HCT116 (cell line): ENCODE measurements at regions not wholly inside any gene's neighbourhood (a gene's known extent, or its start where the extent isn't known, plus 50 kb on each side); places are given as distances from the start of the nearest gene placed in this dataset.

Experiments
- ATAC-seq: fragments of 200-7000 bp; cut with Tn5 transposase; 2 replicates; pipeline ENCODE4 v1.9.1; 2020; ENCODE audit warnings: mild to moderate bottlenecking, moderate library complexity
- BruUV-seq: library from RNA; stranded (reverse); fragments of 400-500 nt; replicated peaks from 2 replicates; lab custom pipeline; 2021; lab: Mats Ljungman, UMichigan
- CTCF ChIA-PET: fragments of 300-600 bp; sonication (Branson Sonifier 250); formaldehyde crosslinking; loops from one replicate; lab custom pipeline; 2021; ENCODE audit warnings: antibody characterized with exemption; lab: Charles Lee
- POLR2A ChIA-PET: fragments of 300-600, 350-600 bp; sonication (Branson Sonifier 250); formaldehyde crosslinking; loops from one replicate; lab custom pipeline; 2021; ENCODE audit warnings: antibody characterized with exemption; lab: Charles Lee
- RAD21 ChIA-PET, 2 experiments: fragments of 300-600 bp; sonication (Branson Sonifier 250); formaldehyde crosslinking; loops; one replicate each; lab custom pipeline; 2023; ENCODE audit warnings: low total read pairs in 2 of 2; ENCODE audit not compliant: uncharacterized antibody in 2 of 2, unreplicated experiment in 2 of 2, low non-redundant PET in 1 of 2; lab: Charles Lee
- DNase-seq: peaks from one replicate; pipeline ENCODE4 v3.0.0-alpha.2; 2010; ENCODE audit warnings: low read depth, low spot score
- H2AFZ ChIP-seq: fragments of 200-600 bp; shearing (Covaris generic), sonication (generic); 2 replicates; pipeline ENCODE4 v1.6.1; 2017; ENCODE audit warnings: low read depth, mixed run types, mixed read lengths, antibody characterized with exemption, low read length; ENCODE audit not compliant: poor library complexity, severe bottlenecking
- H3K27ac ChIP-seq: 2 replicates; pipeline ENCODE4 v1.5.1; 2012; ENCODE audit warnings: low read depth, low read length
- H3K27me3 ChIP-seq: fragments of 200-600 bp; sonication (generic); 2 replicates; pipeline ENCODE4 v1.6.1; 2016; ENCODE audit warnings: mixed run types, low read length, mixed read lengths; ENCODE audit not compliant: insufficient read depth
- H3K36me3 ChIP-seq, 2 experiments: fragments of 200-500 bp in 1 of 2; fragments of 200-600 bp in 1 of 2; sonication (Bioruptor generic) in 1 of 2; sonication (generic) in 1 of 2; 2 replicates each; pipeline versions ENCODE4 v1.5.1 to v1.6.1; 2014 to 2016; ENCODE audit warnings: low read length in 2 of 2, inconsistent platforms in 1 of 2, mixed read lengths in 1 of 2, mixed run types in 1 of 2; ENCODE audit not compliant: insufficient read depth in 2 of 2, control insufficient read depth in 1 of 2
- H3K4me1 ChIP-seq, 2 experiments: fragments of 200-600 bp in 1 of 2; sonication (generic) in 1 of 2; 2 replicates each; pipeline versions ENCODE4 v1.5.1 to v1.6.1; 2012 to 2017; ENCODE audit warnings: low read length in 2 of 2, inconsistent platforms in 1 of 2, mild to moderate bottlenecking in 1 of 2, mixed read lengths in 1 of 2, mixed run types in 1 of 2, moderate library complexity in 1 of 2; ENCODE audit not compliant: insufficient read depth in 2 of 2, control insufficient read depth in 1 of 2
- H3K4me2 ChIP-seq: fragments of 200-600 bp; sonication (generic); 2 replicates; pipeline ENCODE4 v1.6.1; 2017; ENCODE audit warnings: mixed run types, low read length, mixed read lengths
- H3K4me3 ChIP-seq, 2 experiments: fragments of 200-600 bp in 1 of 2; sonication (generic) in 1 of 2; replicated peaks in 1 of 2; 2 replicates each; pipeline ENCODE4 v1.5.1; 2011 to 2016; ENCODE audit warnings: low read length in 2 of 2, control low read depth in 1 of 2, low read depth in 1 of 2, mild to moderate bottlenecking in 1 of 2, mixed read lengths in 1 of 2, mixed run types in 1 of 2
- H3K79me2 ChIP-seq: fragments of 200-600 bp; sonication (generic); 2 replicates; pipeline ENCODE4 v1.6.1; 2017; ENCODE audit warnings: mild to moderate bottlenecking, mixed run types, low read length, moderate library complexity, mixed read lengths; ENCODE audit not compliant: insufficient read depth
- H3K9ac ChIP-seq: fragments of 200-600 bp; sonication (generic); 2 replicates; pipeline ENCODE4 v1.6.1; 2016; ENCODE audit warnings: low read length, mixed read lengths
- H3K9me2 ChIP-seq: fragments of 200-600 bp; sonication (generic), shearing (Covaris generic); 2 replicates; pipeline ENCODE4 v1.6.1; 2017; ENCODE audit warnings: mixed run types, mild to moderate bottlenecking, moderate library complexity; ENCODE audit not compliant: insufficient read depth
- H3K9me3 ChIP-seq, 2 experiments: fragments of 200-500 bp in 1 of 2; fragments of 200-600 bp in 1 of 2; sonication (Bioruptor generic) in 1 of 2; sonication (generic) in 1 of 2; 2 replicates each; pipeline ENCODE4 v1.6.1; 2014 to 2017; ENCODE audit warnings: low read length in 2 of 2, mixed read lengths in 2 of 2, inconsistent platforms in 1 of 2, low read depth in 1 of 2, mild to moderate bottlenecking in 1 of 2, mixed run types in 1 of 2, moderate library complexity in 1 of 2; ENCODE audit not compliant: control insufficient read depth in 1 of 2, insufficient read depth in 1 of 2
- H4K20me1 ChIP-seq: fragments of 200-600 bp; sonication (generic), shearing (Covaris generic); 2 replicates; pipeline ENCODE4 v1.6.1; 2017; ENCODE audit warnings: mixed run types, mild to moderate bottlenecking, moderate library complexity; ENCODE audit not compliant: insufficient read depth
- CBX3 ChIP-seq: IDR thresholded peaks from 2 replicates; pipeline ENCODE4 v1.6.1; 2012; ENCODE audit warnings: low read depth
- CEBPB ChIP-seq: IDR thresholded peaks from 2 replicates; pipeline ENCODE4 v1.6.1; 2012; ENCODE audit warnings: low read depth
- EGR1 ChIP-seq: IDR thresholded peaks from 2 replicates; pipeline ENCODE4 v1.6.1; 2012; ENCODE audit warnings: low read depth
- ELF1 ChIP-seq: IDR thresholded peaks from 2 replicates; pipeline ENCODE4 v1.6.1; 2012; ENCODE audit warnings: low read depth, borderline replicate concordance
- EZH2 ChIP-seq: fragments of 200-600 bp; sonication (generic); IDR thresholded peaks from 2 replicates; pipeline ENCODE4 v1.6.1; 2017; ENCODE audit warnings: antibody characterized with exemption, mixed run types
- FOSL1 ChIP-seq: IDR thresholded peaks from 2 replicates; pipeline ENCODE4 v1.6.1; 2012; ENCODE audit warnings: low read depth
- JUND ChIP-seq: IDR thresholded peaks from 2 replicates; pipeline ENCODE4 v1.6.1; 2012
- POLR2A ChIP-seq: IDR thresholded peaks from 2 replicates; pipeline ENCODE4 v1.7.0; 2011; ENCODE audit warnings: borderline replicate concordance; ENCODE audit not compliant: insufficient read depth, insufficient read length; ENCODE audit errors: extremely low read depth
- SIN3A ChIP-seq: IDR thresholded peaks from 2 replicates; pipeline ENCODE4 v1.6.1; 2012; ENCODE audit warnings: low read depth
- SP1 ChIP-seq: IDR thresholded peaks from 2 replicates; pipeline ENCODE4 v1.6.1; 2012; ENCODE audit warnings: low read depth
- SRF ChIP-seq: IDR thresholded peaks from 2 replicates; pipeline ENCODE4 v1.6.1; 2012; ENCODE audit warnings: low read depth
- TCF7L2 ChIP-seq: IDR thresholded peaks from 2 replicates; pipeline ENCODE4 v1.7.0; 2011; ENCODE audit warnings: borderline replicate concordance, inconsistent platforms; ENCODE audit not compliant: insufficient read depth, insufficient read length; ENCODE audit errors: extremely low read depth
- YY1 ChIP-seq: IDR thresholded peaks from 2 replicates; pipeline ENCODE4 v1.6.1; 2011; ENCODE audit warnings: low read length, low read depth, moderate library complexity, mild to moderate bottlenecking; ENCODE audit not compliant: insufficient replicate concordance; ENCODE audit errors: extremely low read depth
- ZFX ChIP-seq: fragments of 450-650 bp; IDR thresholded peaks from 2 replicates; pipeline ENCODE4 v1.6.1; 2017
- ZNF274 ChIP-seq: fragments of 200-500 bp; sonication (Bioruptor generic); IDR thresholded peaks from 2 replicates; pipeline ENCODE4 v1.6.1; 2014; ENCODE audit warnings: mild to moderate bottlenecking, low read depth, low read length, inconsistent platforms
- intact Hi-C: fragments of 100-400 bp; cut with micrococcal nuclease; formaldehyde crosslinking; loops from 2 replicates; pipeline ENCODE4 v1.10.0; 2022
- TF ChIP-seq, protein P1 (sequence below): IDR thresholded peaks from 2 replicates; pipeline ENCODE4 v1.6.1; 2012
- TF ChIP-seq, protein P2 (sequence below): IDR thresholded peaks from 2 replicates; pipeline ENCODE4 v1.6.1; 2012
- TF ChIP-seq, protein P3 (sequence below), 3 experiments: fragments of 200-600 bp in 1 of 3; sonication (generic) in 1 of 3; IDR thresholded peaks in 2 of 3; conservative IDR thresholded peaks in 1 of 3; 2 replicates each; pipeline ENCODE4 v1.5.1; 2012 to 2017; ENCODE audit warnings: low read depth in 2 of 3, low read length in 2 of 3, antibody characterized with exemption in 1 of 3, borderline replicate concordance in 1 of 3, control low read depth in 1 of 3, mild to moderate bottlenecking in 1 of 3, mixed read lengths in 1 of 3, mixed run types in 1 of 3, moderate library complexity in 1 of 3; ENCODE audit not compliant: insufficient read depth in 1 of 3
- TF ChIP-seq, protein P4 (sequence below): IDR thresholded peaks from 2 replicates; pipeline ENCODE4 v1.6.1; 2012; ENCODE audit warnings: low read depth
- TF ChIP-seq, protein P5 (sequence below): IDR thresholded peaks from 2 replicates; pipeline ENCODE4 v1.6.1; 2011; ENCODE audit warnings: mild to moderate bottlenecking, low read length, moderate library complexity; ENCODE audit not compliant: insufficient replicate concordance; ENCODE audit errors: extremely low read depth

DNA sequence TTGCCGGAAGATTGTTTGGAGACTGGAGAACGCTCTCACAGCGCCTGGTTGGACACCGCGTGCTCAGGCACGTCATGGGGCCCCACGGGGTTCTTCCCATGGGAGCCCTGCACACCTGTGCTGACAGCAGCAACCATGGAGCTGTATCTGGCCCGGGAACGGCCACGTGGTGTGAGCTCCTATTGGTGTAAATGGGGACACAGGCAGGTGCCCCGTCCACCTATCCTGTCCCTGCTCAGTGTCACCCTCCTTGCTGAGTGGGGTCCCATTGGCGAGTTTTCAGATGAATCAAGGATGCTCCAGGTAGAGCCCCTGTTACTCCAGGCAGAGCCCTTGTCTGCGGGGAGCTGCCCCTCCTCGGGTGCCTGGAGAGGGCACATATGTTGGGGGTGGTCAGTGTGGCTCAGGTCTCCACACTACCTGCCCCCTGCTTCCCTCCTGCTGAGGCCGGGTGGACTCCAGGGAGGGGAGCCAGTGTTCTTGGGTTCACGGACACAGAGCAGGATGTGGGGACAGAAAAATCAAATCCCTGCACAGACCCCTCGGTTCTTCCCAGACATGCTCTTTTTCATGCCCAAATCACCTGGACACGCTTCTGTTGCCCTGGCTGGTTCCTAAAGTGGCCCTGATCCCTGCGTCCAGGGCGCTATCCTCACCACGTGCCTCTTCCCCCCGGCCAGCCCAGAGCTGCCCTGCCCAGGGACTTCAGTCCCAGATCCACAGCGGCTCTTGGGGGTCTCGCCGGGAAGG lies 250.1 kb downstream of the ADGRD1 start:
- CTCF ChIA-PET, result no interaction called here
- no TSS peak for BruUV-seq
- POLR2A ChIA-PET, result no interaction called here

More for the DNA sequence above, 250.1 kb downstream of the ADGRD1 start:
- no peak for DNase-seq
- no peak overlapping the region for H3K27ac ChIP-seq
- H3K9me2 ChIP-seq, result no peaks in the 10 kb centered on the region
- H3K4me3 ChIP-seq, result no peak overlapping the region
- no peaks in the 10 kb centered on the region for H4K20me1 ChIP-seq
- no peak overlapping the region for H3K4me2 ChIP-seq
- H3K9me3 ChIP-seq, result no peaks in the 10 kb centered on the region
- TF ChIP-seq ELF1 (no peak), ZFX (no peak), ZNF274 (no peak), CBX3 (no peak), EGR1 (no peak), SRF (no peak), SIN3A (no peak), JUND (no peak), TCF7L2 (no peak), POLR2A (no peak), SP1 (no peak), CEBPB (no peak), FOSL1 (no peak), YY1 (no peak), EZH2 (no peak)
- TF ChIP-seq, protein P1, sequence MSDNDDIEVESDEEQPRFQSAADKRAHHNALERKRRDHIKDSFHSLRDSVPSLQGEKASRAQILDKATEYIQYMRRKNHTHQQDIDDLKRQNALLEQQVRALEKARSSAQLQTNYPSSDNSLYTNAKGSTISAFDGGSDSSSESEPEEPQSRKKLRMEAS, result no peak
- TF ChIP-seq, protein P2, sequence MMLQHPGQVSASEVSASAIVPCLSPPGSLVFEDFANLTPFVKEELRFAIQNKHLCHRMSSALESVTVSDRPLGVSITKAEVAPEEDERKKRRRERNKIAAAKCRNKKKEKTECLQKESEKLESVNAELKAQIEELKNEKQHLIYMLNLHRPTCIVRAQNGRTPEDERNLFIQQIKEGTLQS, result no peak
- TF ChIP-seq, protein P3, sequence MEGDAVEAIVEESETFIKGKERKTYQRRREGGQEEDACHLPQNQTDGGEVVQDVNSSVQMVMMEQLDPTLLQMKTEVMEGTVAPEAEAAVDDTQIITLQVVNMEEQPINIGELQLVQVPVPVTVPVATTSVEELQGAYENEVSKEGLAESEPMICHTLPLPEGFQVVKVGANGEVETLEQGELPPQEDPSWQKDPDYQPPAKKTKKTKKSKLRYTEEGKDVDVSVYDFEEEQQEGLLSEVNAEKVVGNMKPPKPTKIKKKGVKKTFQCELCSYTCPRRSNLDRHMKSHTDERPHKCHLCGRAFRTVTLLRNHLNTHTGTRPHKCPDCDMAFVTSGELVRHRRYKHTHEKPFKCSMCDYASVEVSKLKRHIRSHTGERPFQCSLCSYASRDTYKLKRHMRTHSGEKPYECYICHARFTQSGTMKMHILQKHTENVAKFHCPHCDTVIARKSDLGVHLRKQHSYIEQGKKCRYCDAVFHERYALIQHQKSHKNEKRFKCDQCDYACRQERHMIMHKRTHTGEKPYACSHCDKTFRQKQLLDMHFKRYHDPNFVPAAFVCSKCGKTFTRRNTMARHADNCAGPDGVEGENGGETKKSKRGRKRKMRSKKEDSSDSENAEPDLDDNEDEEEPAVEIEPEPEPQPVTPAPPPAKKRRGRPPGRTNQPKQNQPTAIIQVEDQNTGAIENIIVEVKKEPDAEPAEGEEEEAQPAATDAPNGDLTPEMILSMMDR (IDR thresholded peaks at IDR 0.05 in 2 of 3, conservative IDR thresholded peaks at IDR 0.05 in 1 of 3; ENCODE audit: borderline replicate concordance in 1 of 3, insufficient read depth in 1 of 3, low read depth in 2 of 3, low read length in 2 of 3), result no peak
- TF ChIP-seq, protein P4, sequence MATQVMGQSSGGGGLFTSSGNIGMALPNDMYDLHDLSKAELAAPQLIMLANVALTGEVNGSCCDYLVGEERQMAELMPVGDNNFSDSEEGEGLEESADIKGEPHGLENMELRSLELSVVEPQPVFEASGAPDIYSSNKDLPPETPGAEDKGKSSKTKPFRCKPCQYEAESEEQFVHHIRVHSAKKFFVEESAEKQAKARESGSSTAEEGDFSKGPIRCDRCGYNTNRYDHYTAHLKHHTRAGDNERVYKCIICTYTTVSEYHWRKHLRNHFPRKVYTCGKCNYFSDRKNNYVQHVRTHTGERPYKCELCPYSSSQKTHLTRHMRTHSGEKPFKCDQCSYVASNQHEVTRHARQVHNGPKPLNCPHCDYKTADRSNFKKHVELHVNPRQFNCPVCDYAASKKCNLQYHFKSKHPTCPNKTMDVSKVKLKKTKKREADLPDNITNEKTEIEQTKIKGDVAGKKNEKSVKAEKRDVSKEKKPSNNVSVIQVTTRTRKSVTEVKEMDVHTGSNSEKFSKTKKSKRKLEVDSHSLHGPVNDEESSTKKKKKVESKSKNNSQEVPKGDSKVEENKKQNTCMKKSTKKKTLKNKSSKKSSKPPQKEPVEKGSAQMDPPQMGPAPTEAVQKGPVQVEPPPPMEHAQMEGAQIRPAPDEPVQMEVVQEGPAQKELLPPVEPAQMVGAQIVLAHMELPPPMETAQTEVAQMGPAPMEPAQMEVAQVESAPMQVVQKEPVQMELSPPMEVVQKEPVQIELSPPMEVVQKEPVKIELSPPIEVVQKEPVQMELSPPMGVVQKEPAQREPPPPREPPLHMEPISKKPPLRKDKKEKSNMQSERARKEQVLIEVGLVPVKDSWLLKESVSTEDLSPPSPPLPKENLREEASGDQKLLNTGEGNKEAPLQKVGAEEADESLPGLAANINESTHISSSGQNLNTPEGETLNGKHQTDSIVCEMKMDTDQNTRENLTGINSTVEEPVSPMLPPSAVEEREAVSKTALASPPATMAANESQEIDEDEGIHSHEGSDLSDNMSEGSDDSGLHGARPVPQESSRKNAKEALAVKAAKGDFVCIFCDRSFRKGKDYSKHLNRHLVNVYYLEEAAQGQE, result no peak
- TF ChIP-seq, protein P5, sequence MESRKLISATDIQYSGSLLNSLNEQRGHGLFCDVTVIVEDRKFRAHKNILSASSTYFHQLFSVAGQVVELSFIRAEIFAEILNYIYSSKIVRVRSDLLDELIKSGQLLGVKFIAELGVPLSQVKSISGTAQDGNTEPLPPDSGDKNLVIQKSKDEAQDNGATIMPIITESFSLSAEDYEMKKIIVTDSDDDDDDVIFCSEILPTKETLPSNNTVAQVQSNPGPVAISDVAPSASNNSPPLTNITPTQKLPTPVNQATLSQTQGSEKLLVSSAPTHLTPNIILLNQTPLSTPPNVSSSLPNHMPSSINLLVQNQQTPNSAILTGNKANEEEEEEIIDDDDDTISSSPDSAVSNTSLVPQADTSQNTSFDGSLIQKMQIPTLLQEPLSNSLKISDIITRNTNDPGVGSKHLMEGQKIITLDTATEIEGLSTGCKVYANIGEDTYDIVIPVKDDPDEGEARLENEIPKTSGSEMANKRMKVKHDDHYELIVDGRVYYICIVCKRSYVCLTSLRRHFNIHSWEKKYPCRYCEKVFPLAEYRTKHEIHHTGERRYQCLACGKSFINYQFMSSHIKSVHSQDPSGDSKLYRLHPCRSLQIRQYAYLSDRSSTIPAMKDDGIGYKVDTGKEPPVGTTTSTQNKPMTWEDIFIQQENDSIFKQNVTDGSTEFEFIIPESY, result no peak
- intact Hi-C loops, result no loop called here
- H3K79me2 ChIP-seq, result no peaks in the 10 kb centered on the region
- no peaks in the 10 kb centered on the region for H3K4me1 ChIP-seq
- ATAC-seq, result no peak
- H3K27me3 ChIP-seq, result no peaks in the 10 kb centered on the region
- H2AFZ ChIP-seq, result no peak overlapping the region
- no peaks in the 10 kb centered on the region for H3K36me3 ChIP-seq
- RAD21 ChIA-PET, result no interaction called here
- no peak overlapping the region for H3K9ac ChIP-seq
